PC-3 (cell line): ENCODE measurements at regions not wholly inside any gene's neighbourhood (a gene's known extent, or its start where the extent isn't known, plus 50 kb on each side); places are given as distances from the start of the nearest gene placed in this dataset.

Experiments
- CTCF ChIP-seq: fragments of 300-600 bp; sonication (generic); conservative IDR thresholded peaks from 2 replicates; pipeline ENCODE4 v1.5.1; 2017; ENCODE audit warnings: antibody characterized with exemption, low read depth, mild to moderate bottlenecking, low read length
- EZH2 ChIP-seq: fragments of 300-600 bp; sonication (generic); IDR thresholded peaks from one replicate; pipeline ENCODE4 v1.6.1; 2017; ENCODE audit warnings: antibody characterized with exemption, mild to moderate bottlenecking, low read length; ENCODE audit not compliant: unreplicated experiment

- TF ChIP-seq CTCF (no peak), EZH2 (no peak)
These were observed 208.4 kb upstream of the KLF14 start for GRCh38 chr7:130942211-130942964.
